ENCODE measurements at regions not wholly inside any gene's neighbourhood (a gene's known extent, or its start where the extent isn't known, plus 50 kb on each side); places are given as distances from the start of the nearest gene placed in this dataset.

DNA sequence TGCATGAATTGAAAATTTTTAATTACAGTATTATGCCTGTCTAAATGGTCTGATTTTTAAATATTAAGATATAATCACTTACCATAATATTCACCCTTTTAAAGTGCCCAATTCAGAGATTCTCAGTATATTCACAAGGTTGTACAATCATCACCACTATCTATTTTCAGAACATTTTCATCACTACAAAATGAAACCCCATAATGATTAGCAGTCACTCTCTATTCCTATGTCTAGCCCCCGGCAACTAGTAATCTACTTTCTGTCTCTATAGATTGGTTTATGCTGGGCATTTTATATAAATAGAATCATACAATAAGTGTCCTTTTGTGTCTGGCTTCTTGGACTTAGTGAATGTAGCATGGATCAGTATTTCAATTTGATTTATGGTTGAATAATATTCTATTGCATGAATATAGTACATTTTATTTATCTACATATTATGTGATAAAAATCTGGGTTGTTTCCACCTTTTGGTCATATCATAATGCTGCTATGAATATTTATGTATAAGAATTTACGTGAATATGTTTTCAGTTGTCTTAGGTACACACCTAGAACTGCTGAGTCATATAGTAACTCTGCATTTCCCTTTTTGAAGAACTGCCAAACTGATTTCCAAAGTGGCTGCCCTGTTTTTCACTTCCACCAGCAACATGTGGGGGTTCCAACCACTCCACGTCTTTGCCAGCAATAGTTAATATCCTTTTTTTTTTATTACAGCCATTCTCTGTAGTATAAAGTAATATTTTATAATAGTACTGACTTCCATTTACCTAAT is 485.7 kb upstream of the ZNF385D start:
- DNase-seq: peak in 1 of 3 donors; percentile 5

DNA sequence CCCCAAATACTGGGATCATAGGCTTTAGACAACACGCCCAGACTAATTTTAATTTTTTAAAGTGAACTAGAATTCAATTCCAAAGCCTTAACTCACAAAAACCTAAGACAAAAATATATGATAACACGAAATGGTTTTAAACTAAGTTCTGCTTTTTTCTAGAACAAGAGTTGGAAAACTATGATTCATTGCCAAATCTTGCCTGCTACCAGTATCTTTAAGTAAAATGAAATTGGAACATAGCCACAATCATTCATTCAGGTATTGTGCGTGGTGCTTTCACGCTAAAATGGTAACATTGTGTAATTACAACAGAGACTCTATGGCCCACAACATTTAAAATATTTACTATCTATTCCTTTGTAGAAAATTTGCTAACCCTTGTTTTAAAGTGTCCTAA is 488.0 kb upstream of the ZNF385D start:
- DNase-seq: no peak

DNA sequence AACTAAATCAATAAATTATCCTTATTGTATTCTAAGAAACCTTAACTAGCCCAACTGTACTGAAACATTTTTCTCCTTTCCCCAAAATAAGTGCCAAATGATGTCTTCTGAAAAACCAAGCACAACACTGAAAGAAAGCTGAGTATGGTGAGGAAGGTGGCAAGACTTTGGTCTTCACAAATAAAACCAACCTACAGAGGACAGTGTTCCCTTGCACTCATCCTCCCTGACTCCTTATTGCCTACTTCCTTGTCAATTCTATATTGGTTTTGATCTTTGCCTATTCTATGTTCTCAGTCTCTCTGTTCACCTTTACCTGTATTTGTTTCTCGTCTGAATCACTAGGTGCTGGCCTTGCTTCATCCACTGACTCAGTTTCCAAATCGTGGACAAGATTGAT is 490.1 kb upstream of the ZNF385D start:
- no peak for DNase-seq

DNA sequence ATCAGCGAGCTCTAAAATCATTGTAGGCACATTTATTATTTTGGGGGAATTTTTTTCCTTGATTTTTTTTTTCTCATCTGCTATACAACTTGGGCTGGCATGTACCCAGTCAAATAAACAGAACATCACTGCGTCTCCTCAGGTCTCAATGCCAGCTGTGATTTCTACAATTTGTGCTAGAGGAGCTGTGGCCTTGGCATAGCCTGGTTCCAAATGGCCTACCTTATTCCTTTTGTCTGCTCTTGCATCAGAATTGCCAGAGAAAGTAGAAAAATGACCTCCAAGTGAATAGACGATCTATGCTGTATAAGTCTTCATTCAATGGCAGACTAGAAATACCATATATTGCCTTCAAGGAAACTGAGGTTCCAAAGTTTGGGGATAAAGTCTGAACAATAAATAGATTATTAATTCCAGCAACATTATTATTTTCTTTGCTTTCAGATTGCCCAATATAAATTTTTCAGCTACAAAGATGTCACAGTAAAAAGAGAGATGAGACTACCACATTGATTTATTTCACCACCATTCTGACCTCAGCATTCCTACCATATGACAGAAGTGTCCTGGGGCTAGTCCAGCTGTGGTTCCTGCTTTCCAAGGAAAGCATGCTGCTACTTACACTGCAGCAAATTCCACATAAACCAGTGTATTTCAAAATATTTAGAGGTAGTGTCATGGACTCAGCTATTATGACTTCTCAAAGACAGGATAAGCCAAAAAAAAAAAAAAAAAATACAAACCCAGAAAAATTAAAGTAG is 493.9 kb upstream of the ZNF385D start:
- DNase-seq: no peak

DNA sequence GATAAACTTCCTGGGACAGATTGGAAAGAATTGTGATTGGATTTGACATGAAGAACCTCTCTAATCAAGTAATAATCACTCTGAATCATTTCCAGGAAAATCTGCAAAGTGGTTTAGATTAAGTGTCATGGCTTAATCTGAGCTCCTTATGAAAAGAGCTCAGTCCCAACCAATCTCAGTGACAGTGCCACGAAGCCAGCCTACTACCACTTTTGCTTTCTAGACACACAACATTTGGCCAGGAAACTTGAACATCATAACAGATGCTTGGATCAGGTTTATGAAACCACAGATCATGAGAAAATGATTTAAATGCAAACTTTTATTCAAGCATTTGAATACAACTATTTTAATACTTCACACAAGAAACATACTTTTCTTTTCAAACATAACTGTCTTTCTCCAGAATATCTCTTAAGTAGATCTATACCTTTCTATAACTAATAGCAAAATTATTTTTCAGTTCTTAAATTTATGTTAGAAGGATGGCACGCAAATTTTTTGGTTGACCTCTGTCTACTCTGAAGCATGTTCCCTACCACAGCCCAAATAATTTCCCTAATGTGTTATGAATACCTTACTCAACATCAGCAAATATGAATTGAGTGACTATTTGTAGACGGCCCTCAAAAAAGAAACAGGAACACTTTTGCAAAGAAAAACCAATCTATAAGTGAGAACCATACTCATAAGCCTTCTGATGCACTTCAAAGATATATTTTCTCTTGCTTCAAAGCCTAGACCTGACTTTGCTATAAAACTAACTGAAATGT is 495.0 kb upstream of the ZNF385D start:
- DNase-seq: no peak

DNA sequence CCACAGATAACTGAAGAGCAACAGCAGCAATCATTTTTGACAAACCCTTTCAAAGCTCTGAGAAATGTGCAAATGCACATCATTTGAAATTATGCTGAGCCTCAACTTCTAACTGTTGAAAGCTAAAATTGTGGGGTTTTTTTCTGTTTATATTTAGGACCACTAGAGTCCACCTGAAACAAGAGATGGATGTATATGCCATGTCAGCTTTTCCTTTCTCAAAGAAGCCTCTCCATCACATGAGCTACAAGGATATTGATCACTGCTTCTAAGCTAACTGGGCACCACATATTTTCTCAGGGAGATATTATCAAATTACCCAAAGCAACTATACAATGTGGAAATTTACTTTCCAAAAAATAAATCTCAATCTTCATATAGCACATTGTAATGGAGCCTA is 498.6 kb upstream of the ZNF385D start:
- DNase-seq: no peak

DNA sequence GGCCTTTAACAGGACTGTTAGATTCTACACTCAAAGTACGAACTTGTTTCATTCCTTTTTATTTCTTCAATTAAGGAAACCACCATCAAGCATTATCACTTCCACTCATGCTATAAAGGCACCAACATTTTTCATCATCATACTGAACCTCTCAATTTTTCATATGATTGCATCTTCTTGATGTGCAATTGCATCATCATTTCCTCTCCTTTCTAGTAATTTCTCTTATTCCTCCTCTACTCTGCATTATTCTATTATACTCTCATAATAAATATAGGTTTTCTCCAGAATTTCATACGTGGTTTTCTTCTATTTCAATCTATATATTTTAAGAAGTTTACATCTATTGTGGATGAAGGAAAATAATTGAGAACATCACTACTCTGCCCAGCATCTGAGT is 506.2 kb upstream of the ZNF385D start:
- DNase-seq: no peak

DNA sequence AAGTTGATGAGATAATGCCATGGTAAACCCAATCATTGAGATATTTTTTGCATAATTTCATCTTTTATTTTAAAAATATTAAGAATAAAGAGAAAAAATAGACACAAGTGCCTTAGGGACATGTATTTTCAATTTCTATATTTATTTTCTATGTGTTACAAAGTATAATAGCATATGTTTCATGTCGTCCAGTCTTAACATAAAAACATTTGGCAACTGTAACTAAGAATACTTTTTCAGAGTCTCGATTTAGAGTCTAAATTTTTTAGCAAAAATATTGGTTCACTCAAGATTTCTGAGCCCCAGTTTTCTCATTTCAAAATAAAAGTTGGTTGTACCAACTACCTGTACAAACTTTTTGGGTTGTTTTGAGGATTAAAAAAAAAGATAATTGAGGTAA is 511.4 kb upstream of the ZNF385D start:
- DNase-seq: no peak

DNA sequence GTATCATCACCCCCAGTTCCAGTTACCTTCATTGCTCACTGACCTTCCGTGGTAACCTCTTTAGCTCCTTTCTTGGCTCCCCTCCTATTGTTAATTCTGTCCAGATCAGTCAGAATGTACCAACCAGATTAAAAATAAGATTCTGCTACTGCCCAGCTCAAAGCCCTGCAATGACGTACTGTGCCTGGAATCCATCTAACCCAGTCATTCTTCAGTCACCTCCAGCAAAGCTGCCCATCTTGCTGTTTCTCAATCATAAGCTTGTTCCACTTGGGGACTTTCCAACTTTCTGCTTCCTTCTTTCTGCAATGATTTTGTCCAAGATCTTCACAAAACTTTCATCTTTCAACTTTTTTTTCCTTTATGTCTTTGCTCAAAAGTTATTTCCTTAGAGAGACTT is 512.0 kb upstream of the ZNF385D start:
- DNase-seq: peak; percentile 65 to 73 (median 73)

DNA sequence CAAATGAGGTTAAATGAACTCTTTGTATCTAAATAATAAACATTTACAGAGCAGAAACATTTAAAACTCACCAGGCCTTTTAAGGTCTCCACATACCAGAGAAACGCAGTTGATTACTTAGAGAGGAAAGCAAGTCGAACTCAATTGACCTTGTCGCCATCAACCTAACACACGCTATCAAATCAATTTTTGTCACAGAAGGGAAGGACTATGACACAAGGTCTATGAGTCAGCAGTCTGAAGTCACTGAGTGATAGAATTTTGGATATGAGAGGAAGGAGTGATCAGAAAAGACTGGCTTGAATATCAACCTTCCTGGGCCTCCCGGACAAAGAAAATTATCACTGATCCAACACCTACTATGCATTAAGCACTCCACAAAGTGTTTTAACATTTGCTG is 514.4 kb upstream of the ZNF385D start:
- no peak for DNase-seq

DNA sequence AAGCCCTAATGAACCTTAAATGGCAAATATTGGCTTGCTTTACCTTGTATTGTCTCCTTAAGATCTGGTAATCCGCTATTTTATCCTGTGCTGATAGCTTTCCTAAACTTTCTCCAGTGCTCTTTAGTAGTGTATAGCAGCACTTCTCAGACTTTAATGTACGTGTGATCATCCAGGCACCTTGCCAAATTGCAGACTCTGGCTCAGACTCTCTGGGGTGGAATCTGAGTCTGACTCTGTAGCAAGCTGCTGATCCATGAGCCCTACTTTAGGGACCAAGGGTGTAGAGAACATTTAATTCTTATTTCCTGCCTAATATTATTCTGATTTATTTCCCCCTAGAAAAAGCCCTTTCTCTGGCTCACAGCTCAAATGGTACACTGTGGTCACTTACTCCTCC is 518.8 kb upstream of the ZNF385D start:
- no peak for DNase-seq

DNA sequence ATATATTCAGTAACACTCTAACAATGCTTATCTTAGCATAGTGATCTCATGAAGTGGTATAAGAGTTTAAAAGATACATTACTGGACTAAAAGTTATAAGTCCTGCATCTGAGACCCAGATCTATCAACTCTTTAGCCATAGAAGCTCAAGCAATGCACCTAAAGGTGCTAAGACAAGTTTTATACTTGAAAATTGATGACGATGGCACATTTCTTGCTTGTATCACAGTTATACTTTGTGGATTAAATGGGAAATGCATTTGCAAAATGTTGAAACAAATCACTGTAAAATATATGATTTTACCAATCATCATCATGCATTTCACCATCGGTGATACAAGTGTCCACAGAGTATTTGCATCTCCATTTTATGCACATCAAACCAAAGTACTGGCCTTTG is 525.3 kb upstream of the ZNF385D start:
- no peak for DNase-seq

DNA sequence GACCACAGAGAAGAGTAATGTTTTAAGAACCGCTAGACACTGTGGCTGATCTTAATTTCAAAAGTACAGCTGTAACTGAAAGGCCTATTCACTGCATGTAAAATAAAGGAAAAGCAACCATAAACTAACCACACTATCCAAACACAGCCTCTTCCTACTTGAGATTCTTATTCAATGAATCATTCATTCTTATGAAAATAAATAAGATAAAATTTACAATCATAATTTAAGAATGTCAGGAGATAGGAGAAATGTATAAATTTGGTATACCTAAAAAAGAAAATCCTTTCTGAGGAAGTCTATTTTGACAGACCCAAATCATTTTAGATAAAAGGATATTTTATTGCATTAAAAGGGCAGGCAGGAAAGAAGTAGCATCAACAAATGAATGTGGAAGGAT is 533.5 kb upstream of the ZNF385D start:
- DNase-seq: no peak

DNA sequence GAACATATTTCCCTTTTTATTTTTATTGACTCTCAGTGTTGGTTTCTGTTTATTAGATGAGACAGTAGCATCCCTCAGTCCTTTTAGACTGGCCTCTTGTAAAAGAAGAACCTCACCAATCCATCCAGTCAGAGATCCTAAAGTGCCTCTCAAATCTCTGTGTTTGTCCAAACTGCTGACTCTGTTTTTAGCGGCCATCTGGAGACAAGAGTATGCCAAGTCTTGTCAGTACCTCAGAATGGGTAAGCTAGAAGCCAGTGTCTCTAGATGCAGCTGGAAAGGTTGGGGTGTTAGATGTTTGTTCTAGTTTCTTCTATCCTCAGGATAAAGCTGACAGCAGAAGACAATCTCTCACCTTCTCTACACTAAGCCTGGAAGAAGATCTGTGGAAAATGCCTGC is 537.7 kb upstream of the ZNF385D start:
- no peak for DNase-seq

DNA sequence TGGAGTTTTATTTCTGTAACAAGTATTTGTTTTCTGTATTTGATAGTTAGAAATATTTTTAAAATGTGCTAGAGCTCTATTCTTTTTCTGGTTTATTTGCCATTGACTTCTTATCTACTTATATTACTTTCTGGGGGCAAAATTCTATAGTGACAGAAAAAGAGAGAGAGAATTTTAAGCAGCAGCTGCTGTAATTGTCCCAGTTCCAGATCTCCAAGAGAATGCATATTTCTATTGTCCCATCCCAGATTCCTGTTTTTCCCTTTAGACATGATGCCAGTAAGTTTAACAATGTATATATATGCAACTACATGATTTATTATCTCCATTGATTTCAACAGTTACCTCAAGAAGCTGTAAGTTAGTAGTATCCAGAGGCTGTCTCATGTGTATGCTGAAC is 541.7 kb upstream of the ZNF385D start:
- no peak for DNase-seq

DNA sequence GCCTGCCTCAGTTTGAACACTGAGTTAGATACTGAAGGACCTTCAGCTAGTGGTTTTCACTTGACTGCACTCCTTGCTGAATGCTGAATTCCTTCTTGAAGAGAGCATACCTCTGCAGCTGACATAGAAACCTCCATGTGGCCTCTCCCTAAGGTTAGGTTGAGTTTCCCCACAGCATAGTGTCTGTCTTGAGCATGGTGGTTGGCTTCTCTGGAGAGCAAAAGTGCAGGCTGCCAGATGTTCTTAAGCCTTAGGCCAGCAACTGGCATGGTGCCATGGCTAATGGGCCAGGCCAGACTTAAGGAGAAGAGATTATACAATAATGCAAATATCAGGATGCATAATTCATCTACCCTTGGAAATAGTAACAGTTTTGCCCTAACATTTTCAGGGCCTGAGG is 545.6 kb upstream of the ZNF385D start:
- no peak for DNase-seq

DNA sequence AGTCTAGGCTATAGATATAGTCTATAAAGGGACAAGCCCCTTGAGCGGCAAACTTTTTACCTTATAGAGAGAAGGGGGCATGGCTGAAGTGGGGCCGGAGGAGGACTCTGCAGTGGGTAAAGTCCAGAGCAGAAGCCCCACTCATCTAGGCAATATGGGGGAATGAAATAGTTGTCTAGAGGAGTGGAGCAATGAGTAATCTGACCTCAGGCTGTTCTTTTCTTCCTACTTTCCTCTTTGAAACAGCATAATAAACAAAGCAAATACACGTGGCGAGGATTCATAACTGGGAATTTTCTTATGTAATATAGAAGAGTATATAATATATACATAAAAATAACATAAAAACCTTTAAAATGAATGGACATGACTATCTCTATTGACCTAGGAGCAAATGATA is 546.4 kb upstream of the ZNF385D start:
- DNase-seq: no peak

DNA sequence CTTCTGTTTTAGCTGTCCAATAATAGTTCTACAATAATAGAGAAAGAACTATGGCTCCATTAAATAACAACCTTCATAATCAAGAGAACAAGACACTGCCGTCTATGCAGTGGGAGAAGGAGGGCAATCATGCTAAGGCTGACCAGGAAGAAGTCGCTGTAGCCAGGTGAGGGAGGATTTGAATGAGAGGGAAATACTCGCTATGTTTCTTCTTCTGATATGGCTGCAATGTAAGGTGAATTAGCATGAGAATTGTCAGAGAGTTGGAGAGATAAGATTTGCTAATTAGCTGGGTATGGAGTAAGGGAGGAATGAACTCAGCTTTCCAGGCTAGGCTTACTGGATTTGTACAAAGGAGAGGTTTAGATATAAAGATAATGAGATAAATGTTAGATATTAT is 555.4 kb upstream of the ZNF385D start:
- DNase-seq: no peak

DNA sequence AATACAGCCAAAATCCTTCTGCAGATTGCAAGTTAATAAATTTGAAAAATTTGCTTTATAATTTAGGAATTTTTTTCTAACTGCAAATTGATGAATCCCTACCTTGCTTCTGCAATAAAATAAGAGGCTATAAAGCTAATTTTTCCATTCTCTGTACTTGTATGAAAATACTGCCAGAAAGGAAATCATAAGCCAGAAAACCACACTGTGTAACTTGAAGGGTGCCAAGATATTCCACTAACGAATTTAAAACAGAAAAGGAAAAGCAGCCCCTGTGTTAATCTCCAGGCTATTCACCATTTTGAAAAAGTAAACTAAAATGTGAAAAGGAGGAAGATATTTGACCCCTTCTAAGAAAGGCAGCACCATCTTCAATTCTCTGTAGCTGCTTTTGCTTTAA is 557.9 kb upstream of the ZNF385D start:
- DNase-seq: no peak

DNA sequence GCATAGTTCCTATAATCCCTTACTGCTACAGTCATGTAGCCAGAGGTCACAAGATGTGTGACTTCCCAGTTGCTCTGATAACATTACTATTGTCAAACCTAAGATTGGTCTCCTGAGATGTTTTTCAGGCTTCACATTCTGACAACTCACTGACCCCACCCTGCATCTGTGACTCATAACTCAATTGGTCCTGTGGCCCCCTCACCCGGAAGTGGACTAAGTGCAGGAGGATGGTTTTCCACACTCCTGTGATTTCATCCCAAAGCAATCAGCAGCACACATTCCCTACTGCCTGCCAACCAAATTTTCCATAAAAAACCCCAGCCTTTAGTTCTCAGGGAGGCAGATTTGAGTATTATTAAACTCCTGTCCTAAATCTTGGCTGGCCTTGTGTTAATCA is 564.9 kb upstream of the ZNF385D start:
- DNase-seq: no peak

DNA sequence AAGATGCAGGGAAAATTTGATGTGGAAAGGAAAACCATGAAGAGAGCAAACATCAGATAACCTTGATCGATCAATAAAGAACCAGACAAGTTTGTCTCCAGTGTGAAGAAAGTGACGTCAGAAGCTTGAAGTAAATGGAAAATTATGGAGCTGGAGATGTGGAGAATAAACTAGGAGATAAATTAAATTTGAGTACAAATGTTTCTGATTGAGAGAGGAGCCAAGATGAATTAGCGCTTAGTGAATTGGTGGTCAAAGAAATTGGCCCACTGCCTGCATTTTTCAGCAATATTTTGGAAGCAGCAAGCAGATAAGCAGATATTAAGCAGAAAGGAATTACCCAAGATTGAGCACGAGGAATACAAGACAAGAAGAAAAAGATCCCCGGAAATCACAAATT is 567.3 kb upstream of the ZNF385D start:
- DNase-seq: no peak

DNA sequence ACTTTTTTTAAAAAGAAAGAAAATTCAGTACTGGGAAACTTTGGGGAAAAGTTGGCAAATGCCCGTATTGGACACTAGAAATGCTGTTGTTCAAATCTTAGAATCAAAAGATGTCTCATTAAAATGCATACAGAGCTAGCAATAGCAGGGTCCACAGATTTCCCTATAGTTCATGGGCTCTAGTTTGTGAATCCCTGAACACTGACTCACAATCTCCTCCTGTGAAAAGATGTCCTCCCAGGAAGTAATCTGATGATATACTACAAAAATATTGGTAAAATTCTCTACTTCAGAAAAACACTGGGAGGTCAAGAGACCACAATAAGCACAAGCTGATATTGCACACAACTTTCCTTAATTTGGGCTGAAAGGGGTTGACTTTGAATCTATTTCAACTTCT is 568.4 kb upstream of the ZNF385D start:
- DNase-seq: no peak

DNA sequence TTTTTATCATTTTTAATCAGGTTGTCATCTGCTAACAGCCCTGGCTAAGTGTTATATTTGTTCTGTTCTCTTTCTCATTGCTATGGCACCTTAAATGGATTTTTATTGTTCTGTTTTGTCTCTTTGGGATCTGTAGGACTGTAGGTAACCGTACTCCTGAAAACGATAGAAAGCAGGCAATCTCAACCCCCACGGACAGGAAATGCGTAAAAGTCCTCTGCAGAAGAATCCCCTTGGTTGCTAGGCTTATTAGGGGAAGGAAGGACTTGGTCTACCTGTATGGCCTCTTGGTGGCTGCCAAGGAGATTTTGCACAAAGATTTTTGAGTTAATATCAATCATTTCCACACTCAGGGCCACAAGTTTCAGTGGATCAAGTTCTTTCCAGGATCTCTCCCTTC is 571.9 kb upstream of the ZNF385D start:
- no peak for DNase-seq

DNA sequence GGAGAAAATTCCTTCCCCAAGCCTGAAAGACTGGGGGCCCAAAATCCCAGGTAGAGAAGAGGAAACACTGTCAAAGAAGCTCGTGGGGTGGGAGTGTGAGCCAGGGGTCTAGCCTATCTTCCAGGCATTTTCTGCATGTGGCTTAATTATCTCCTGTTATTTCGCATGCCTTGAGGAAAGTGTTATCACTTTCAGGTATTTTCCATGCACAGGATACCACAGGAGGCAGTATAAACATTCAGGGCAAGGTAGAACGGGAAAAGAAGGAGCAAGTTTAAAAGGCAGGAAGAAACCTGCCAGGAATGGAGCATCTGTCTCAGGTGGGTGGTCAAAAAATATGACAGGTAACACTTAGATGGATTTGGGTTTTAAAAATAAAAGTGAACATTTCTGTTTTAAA is 575.3 kb upstream of the ZNF385D start:
- DNase-seq: no peak
